ENCODE measurements at regions not wholly inside any gene's neighbourhood (a gene's known extent, or its start where the extent isn't known, plus 50 kb on each side); places are given as distances from the start of the nearest gene placed in this dataset.

- TF ChIP-seq CTCF (IDR thresholded peaks at IDR 0.05) (no peak), POLR2A (IDR thresholded peaks at IDR 0.05) (no peak)
Measured at GRCh38 chr6:105804424-105804823, 281.7 kb upstream of the PRDM1 start.

Data from thyroid gland (tissue), 4 donors.